Spleen (tissue), 7 donors: ENCODE measurements at regions not wholly inside any gene's neighbourhood (a gene's known extent, or its start where the extent isn't known, plus 50 kb on each side); places are given as distances from the start of the nearest gene placed in this dataset.

Source experiments
- CTCF ChIP-seq, 11 experiments: fragments of 200-600 bp in 7 of 11; fragments of 450-650 bp in 4 of 11; sonication (generic) in 4 of 11; IDR thresholded peaks in 8 of 11; conservative IDR thresholded peaks in 3 of 11; 1 replicate in 7 of 11; 2 replicates in 4 of 11; pipeline versions ENCODE4 v1.4.0 to v1.8.0; 2016 to 2021; ENCODE audit warnings: antibody characterized with exemption in 11 of 11, inconsistent platforms in 4 of 11, mild to moderate bottlenecking in 1 of 11
- POLR2A ChIP-seq, 3 donors: fragments of 450-650 bp; IDR thresholded peaks; one replicate each; pipeline ENCODE4 v1.5.1; 2017; ENCODE audit warnings: antibody characterized with exemption in 3 of 3, mild to moderate bottlenecking in 1 of 3
- POLR2AphosphoS5 ChIP-seq, 3 donors: sonication (generic); formaldehyde crosslinking; IDR thresholded peaks; one replicate each; pipeline ENCODE4 v1.5.1; 2017; ENCODE audit warnings: antibody characterized with exemption in 3 of 3
- donor health status: DM: no; HTN: no; CAD: no; lungs with moderate emphysema.
- donor health status: DM: no; HTN: no; CAD: no.
- donor health status: DM: no; HTN: no; CAD: no.

- no peak for TF ChIP-seq CTCF (IDR thresholded peaks at IDR 0.05 in 8 of 11, conservative IDR thresholded peaks at IDR 0.05 in 3 of 11)
- TF ChIP-seq POLR2AphosphoS5 (IDR thresholded peaks at IDR 0.05), result no peak
- no peak for TF ChIP-seq POLR2A (IDR thresholded peaks at IDR 0.05)
These were observed 1400.7 kb upstream of the ACVR2A start for GRCh38 chr2:146444085-146444484.
